B cell (primary cell): ENCODE measurements at regions not wholly inside any gene's neighbourhood (a gene's known extent, or its start where the extent isn't known, plus 50 kb on each side); places are given as distances from the start of the nearest gene placed in this dataset.

ENCODE experiments used
- ATAC-seq: fragments of 200-7000 bp; cut with Tn5 transposase; one replicate; pipeline ENCODE4 v1.10.0; 2021; ENCODE audit warnings: low read depth, mild to moderate bottlenecking, moderate number of reproducible peaks, moderate library complexity
- CTCF ChIA-PET: fragments of 350-600 bp; sonication (Branson Sonifier 250); formaldehyde crosslinking; loops from one replicate; lab custom pipeline; 2021; ENCODE audit warnings: antibody characterized with exemption, inconsistent platforms; lab: Charles Lee
- POLR2A ChIA-PET: fragments of 350-600 bp; sonication (Branson Sonifier 250); formaldehyde crosslinking; loops from one replicate; lab custom pipeline; 2021; ENCODE audit warnings: antibody characterized with exemption; lab: Charles Lee
- DNase-seq: peaks from one replicate; pipeline ENCODE4 v3.0.0; 2013
- H2AFZ ChIP-seq: 2 replicates; pipeline ENCODE4 v1.6.1; 2012; ENCODE audit warnings: mild to moderate bottlenecking, low read depth, low read length; ENCODE audit not compliant: insufficient read depth, poor library complexity, severe bottlenecking
- H3K27ac ChIP-seq, 2 donors: 1 replicate in 1 of 2; 2 replicates in 1 of 2; pipeline ENCODE4 v1.5.1; 2012 to 2013; ENCODE audit warnings: low read length in 2 of 2, mild to moderate bottlenecking in 2 of 2, moderate library complexity in 1 of 2
- H3K27me3 ChIP-seq, 4 experiments: fragments of 200-600 bp in 1 of 4; sonication (generic) in 1 of 4; replicated peaks in 1 of 4; 1 replicate in 2 of 4; 2 replicates in 2 of 4; pipeline versions ENCODE4 v1.6.1 to v1.7.0; 2013 to 2016; ENCODE audit warnings: low read length in 3 of 4, mild to moderate bottlenecking in 2 of 4, mixed read lengths in 1 of 4, moderate library complexity in 1 of 4; ENCODE audit not compliant: insufficient read depth in 4 of 4, control insufficient read depth in 3 of 4; ENCODE audit errors: control extremely low read depth in 1 of 4
- H3K36me3 ChIP-seq, 2 experiments: replicated peaks in 1 of 2; 1 replicate in 1 of 2; 2 replicates in 1 of 2; pipeline versions ENCODE4 v1.6.1 to v1.7.1; 2013; ENCODE audit warnings: low read length in 1 of 2; ENCODE audit not compliant: insufficient read depth in 2 of 2, control insufficient read depth in 1 of 2; ENCODE audit errors: control extremely low read depth in 1 of 2, extremely low read depth in 1 of 2
- H3K4me1 ChIP-seq, 2 donors: fragments of 200-600 bp in 1 of 2; sonication (generic) in 1 of 2; 1 replicate in 1 of 2; 2 replicates in 1 of 2; pipeline versions ENCODE4 v1.5.1 to v1.6.1; 2013 to 2017; ENCODE audit warnings: low read length in 2 of 2; ENCODE audit not compliant: control insufficient read depth in 2 of 2, insufficient read depth in 2 of 2
- H3K4me2 ChIP-seq: replicated peaks from 2 replicates; pipeline ENCODE3; 2012; ENCODE audit warnings: mild to moderate bottlenecking, low read depth, low read length; ENCODE audit not compliant: poor library complexity, severe bottlenecking
- H3K4me3 ChIP-seq, 5 experiments: fragments of 200-600 bp in 1 of 5; sonication (generic) in 1 of 5; 1 replicate in 3 of 5; 2 replicates in 2 of 5; pipeline versions ENCODE4 v1.5.1 to v1.7.0; 2011 to 2016; ENCODE audit warnings: low read length in 4 of 5, mild to moderate bottlenecking in 4 of 5, low read depth in 2 of 5, control low read depth in 1 of 5, moderate library complexity in 1 of 5; ENCODE audit not compliant: insufficient read depth in 1 of 5; ENCODE audit errors: control extremely low read depth in 1 of 5, extremely low read depth in 1 of 5
- H3K79me2 ChIP-seq: fragments of 200-600 bp; sonication (generic); one replicate; pipeline ENCODE4 v1.6.0; 2016; ENCODE audit warnings: low read length; ENCODE audit not compliant: control insufficient read depth, insufficient read depth
- H3K9ac ChIP-seq: fragments of 200-600 bp; sonication (generic); 2 replicates; pipeline ENCODE4 v1.6.1; 2017; ENCODE audit warnings: mild to moderate bottlenecking, low read length, moderate library complexity
- H3K9me3 ChIP-seq, 3 donors: one replicate each; pipeline versions ENCODE4 v1.6.1 to v1.7.1; 2013; ENCODE audit warnings: low read length in 2 of 3; ENCODE audit not compliant: control insufficient read depth in 2 of 3, insufficient read depth in 1 of 3; ENCODE audit errors: control extremely low read depth in 1 of 3
- H4K20me1 ChIP-seq: 2 replicates; pipeline ENCODE4 v1.6.0; 2012; ENCODE audit warnings: mild to moderate bottlenecking, low read length; ENCODE audit not compliant: insufficient read depth, control insufficient read depth, poor library complexity, severe bottlenecking
- H3K27ac Mint-ChIP-seq: one replicate; pipeline ENCODE4 v1.8.0; 2021; ENCODE audit warnings: mixed read lengths
- H3K27me3 Mint-ChIP-seq: one replicate; pipeline ENCODE4 v1.8.0; 2021; ENCODE audit warnings: mixed read lengths
- H3K4me1 Mint-ChIP-seq: one replicate; pipeline ENCODE4 v1.8.0; 2021; ENCODE audit warnings: mixed read lengths
- H3K4me3 Mint-ChIP-seq: one replicate; pipeline ENCODE4 v1.8.0; 2021; ENCODE audit warnings: mixed read lengths
- H3K9me3 Mint-ChIP-seq: one replicate; pipeline ENCODE4 v1.8.0; 2022; ENCODE audit warnings: mixed read lengths; ENCODE audit not compliant: insufficient read depth
- EZH2 ChIP-seq: IDR thresholded peaks from 2 replicates; pipeline ENCODE4 v1.6.1; 2012; ENCODE audit warnings: borderline replicate concordance, low read depth, mild to moderate bottlenecking, moderate library complexity, low read length; ENCODE audit not compliant: insufficient read depth, poor library complexity, severe bottlenecking
- WGBS: methylation state at CpG from one replicate; pipeline ENCODE4 v1.1.5; 2013; ENCODE audit warnings: missing lambda C conversion rate; ENCODE audit not compliant: insufficient coverage; 5-methylcytosine and 5-hydroxymethylcytosine counted together
- intact Hi-C: fragments of 100-400 bp; cut with micrococcal nuclease; formaldehyde crosslinking; loops from one replicate; pipeline ENCODE4 v1.10.0; 2022
- TF ChIP-seq, protein P1 (sequence below): fragments of 200-600 bp; IDR thresholded peaks from one replicate; pipeline ENCODE4 v1.8.0; 2022; ENCODE audit warnings: antibody characterized with exemption, mild to moderate bottlenecking

- no peak for DNase-seq
- ChIA-PET CTCF (interaction anchor here (0.9 kb wide), 1 partner anchor 15 kb away, joined by 3 read pairs; no protein-coding TSS in a partner anchor), POLR2A (no interaction called here)
- H3K79me2 ChIP-seq, result no peaks in the 10 kb centered on the region
- H3K4me2 ChIP-seq, result no peak overlapping the region
- H3K27me3 ChIP-seq, result no peaks in the 10 kb centered on the region
- peaks cover 4% of the 10 kb centered on the region for H3K27me3 Mint-ChIP-seq
- no peak overlapping the region for H3K27ac Mint-ChIP-seq
- no peaks in the 10 kb centered on the region for H4K20me1 ChIP-seq
- H3K36me3 ChIP-seq, result no peaks in the 10 kb centered on the region
- H3K4me3 ChIP-seq, result no peak overlapping the region
- no peaks in the 10 kb centered on the region for H3K4me1 Mint-ChIP-seq
- no peak overlapping the region for H3K27ac ChIP-seq
- no peaks in the 10 kb centered on the region for H3K4me1 ChIP-seq
- H3K9ac ChIP-seq, result no peak overlapping the region
- H3K9me3 ChIP-seq, result no peaks in the 10 kb centered on the region
- H3K9me3 Mint-ChIP-seq, result no peaks in the 10 kb centered on the region
- ATAC-seq, result no peak
- WGBS, result no CpG with 5 or more reads among the region's 2 CpGs
- H3K4me3 Mint-ChIP-seq, result no peak overlapping the region
- intact Hi-C loops, result no loop called here
- no peak overlapping the region for H2AFZ ChIP-seq
- TF ChIP-seq, protein P1, sequence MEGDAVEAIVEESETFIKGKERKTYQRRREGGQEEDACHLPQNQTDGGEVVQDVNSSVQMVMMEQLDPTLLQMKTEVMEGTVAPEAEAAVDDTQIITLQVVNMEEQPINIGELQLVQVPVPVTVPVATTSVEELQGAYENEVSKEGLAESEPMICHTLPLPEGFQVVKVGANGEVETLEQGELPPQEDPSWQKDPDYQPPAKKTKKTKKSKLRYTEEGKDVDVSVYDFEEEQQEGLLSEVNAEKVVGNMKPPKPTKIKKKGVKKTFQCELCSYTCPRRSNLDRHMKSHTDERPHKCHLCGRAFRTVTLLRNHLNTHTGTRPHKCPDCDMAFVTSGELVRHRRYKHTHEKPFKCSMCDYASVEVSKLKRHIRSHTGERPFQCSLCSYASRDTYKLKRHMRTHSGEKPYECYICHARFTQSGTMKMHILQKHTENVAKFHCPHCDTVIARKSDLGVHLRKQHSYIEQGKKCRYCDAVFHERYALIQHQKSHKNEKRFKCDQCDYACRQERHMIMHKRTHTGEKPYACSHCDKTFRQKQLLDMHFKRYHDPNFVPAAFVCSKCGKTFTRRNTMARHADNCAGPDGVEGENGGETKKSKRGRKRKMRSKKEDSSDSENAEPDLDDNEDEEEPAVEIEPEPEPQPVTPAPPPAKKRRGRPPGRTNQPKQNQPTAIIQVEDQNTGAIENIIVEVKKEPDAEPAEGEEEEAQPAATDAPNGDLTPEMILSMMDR, result no peak
- TF ChIP-seq EZH2, result no peak
Measured at GRCh38 chrX:39745818-39746217, 351.9 kb downstream of the BCOR start.

GRCh38 chrX:39749135-39749534, 348.6 kb downstream of the BCOR start:
- no CpG with 5 or more reads among the region's 5 CpGs for WGBS
- Mint-ChIP-seq H3K27ac (no peak overlapping the region), H3K4me1 (no peaks in the 10 kb centered on the region), H3K4me3 (no peak overlapping the region), H3K9me3 (no peaks in the 10 kb centered on the region), H3K27me3 (peaks cover 4% of the 10 kb centered on the region)
- no peak for ATAC-seq
- Histone ChIP-seq H3K4me3 (no peak overlapping the region), H3K27me3 (no peaks in the 10 kb centered on the region), H3K9me3 (peaks cover 0 to 2% (median 0%) of the 10 kb centered on the region in 3 donors), H2AFZ (no peak overlapping the region), H3K4me2 (no peak overlapping the region), H3K36me3 (no peaks in the 10 kb centered on the region), H3K4me1 (no peaks in the 10 kb centered on the region), H3K9ac (no peak overlapping the region), H3K79me2 (no peaks in the 10 kb centered on the region), H4K20me1 (no peaks in the 10 kb centered on the region), H3K27ac (no peak overlapping the region)
- POLR2A ChIA-PET, result no interaction called here
- TF ChIP-seq, protein P1, result no peak
- TF ChIP-seq EZH2, result no peak
- intact Hi-C loops, result no loop called here
- CTCF ChIA-PET, result no interaction called here
- no peak for DNase-seq
